ENCODE measurements at regions not wholly inside any gene's neighbourhood (a gene's known extent, or its start where the extent isn't known, plus 50 kb on each side); places are given as distances from the start of the nearest gene placed in this dataset.

DNA sequence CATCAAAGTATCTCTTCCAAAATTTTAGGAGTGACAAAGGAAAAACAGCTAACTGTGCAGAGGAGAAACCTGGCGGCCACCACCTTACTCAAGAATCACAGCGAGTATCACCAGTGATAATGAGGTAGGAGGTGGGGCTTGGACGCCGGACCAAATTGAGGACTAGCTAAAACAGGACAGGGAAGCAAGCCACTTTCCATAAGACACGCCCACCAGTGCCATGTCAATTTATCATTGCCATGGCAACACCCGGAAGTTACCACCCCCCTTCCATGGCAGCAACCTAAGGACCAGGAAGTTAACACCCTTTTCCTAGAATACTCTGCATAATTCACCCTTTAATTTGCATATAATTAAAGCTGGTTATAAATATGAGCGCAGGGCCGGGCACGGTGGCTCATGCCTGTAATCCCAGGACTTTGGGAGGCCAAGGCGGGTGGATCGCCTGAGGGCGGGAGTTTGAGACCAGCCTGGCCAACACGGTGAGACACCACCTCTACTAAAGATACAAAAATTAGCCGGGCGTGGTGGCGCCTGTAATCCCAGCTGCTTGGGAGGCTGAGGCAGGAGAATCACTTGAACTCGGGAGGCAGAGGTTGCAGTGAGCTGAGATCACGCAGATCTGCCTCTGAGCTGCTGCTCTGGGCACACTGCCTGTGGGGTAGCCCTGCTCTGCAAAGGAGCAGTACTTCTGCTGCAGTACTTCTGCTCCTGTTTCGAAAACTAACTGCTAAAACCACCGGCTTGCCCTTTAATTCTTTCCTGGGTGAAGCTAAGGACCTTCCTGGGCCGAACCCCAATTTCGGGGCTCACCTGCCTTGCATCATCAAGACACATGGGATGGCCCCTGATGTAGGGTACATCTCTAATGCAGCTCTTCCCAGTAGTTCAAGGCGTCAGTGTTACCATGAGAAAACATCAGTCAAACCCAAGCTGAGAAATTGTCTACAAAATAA is 116.7 kb downstream of the HMX1 start:
- no peak for DNase-seq

DNA sequence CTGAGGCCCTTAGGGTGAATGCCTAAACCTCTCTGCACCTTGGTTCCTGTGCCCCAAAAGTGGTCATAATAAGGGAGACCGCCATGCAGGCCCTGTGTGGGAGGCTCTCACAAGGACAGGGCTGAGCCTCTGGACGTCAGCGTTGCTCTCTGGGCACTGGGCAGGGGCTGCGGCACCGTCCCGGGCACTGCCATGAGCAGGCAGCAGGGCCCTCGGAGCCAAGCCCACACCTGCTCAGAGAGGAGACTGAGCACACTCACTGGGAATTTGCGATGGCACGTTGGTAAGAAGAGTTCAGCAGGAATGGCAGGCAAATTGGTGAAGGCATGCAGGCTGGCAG is 123.4 kb downstream of the HMX1 start:
- no peak for DNase-seq

DNA sequence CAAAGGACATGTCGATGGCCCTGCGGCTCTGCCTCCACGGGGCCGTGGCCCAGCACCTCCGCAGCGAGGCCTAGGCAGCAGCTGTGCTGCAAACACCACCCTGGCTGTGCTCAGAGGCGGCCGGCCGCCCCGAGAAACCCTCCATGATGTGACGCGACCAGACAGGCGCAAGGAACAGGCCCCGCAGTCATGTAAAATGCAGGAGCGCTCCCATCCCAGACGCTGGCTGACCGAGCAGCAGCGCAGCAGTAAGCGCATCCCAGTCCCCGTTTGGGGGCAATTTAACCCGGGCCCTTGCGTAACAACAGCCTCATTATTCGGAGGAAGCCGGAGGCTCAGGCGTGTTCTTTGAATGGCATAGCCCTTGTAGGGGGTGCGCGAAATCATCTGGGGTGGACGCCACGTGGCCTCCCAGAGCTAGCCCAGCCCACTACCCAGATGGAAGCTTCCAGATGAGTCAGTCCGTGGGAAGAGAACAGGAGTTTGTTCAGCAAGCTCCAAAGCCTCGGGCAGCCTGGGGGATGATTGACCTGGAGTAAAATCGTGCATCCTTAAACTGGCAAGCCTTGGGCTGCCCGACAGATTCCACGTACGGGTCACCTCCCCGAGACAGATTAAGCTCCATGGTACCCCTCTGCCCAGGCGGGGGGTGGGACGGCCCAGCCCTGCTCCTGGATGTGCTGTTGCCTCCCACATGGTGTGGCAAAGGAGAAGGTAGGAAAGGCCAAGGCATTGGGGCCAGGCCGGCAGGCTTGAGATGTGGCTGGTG is 124.0 kb downstream of the HMX1 start:
- DNase-seq, result no peak

DNA sequence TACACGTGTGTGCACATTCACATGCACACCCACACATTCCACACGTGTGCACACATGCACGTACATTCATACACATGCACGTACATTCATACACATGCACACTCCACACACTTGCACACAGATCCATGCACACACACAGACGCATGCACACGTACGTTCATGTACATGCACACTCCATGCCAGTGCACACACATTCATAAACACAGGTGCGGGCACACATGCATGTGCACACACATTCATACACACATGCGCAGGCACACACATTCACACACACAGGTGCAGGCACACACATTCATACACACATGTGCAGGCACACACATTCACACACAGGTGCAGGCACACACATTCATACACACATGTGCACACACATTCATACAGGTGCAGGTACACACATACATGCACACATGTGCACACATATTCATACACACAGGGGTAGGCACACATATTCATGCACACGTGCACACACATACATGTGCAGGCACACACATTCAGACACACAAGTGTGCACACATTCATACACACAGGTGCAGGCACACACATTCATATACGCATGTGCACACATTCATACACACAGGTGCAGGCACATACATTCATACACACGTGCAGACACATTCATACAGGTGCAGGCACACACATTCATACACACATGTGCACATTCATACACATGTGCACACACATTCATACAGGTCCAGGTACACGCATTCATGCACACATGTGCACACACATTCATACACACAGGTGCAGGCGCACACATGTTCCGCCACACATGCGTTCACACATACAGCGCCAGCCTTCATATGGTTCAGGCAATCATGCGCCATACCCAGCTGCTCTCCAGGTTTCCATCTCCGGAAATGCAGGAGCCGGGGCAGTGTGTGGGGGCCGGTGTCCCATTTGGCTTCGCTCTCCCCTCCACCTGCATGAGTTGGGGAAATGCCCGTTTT is 124.8 kb downstream of the HMX1 start:
- no peak for DNase-seq

DNA sequence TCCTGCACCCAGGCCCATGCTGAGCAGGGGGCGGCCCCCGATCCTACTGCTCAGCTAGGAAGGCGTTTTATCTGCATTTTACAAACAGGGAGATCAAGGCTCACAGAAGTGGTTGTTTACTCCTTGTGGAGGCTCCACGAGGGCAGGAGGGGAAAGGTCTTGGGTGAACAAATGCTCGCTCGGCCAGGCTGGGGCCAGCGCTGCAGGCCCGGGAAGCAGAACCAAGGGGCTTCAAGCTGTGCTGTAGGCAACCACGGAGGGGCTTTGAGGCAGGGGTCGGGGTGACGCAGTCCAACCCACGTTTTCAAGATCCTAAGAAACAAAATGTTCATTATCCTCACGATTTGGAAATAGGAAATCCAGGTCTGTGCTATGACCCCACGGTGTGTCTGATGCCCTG is 125.8 kb downstream of the HMX1 start:
- DNase-seq, result no peak

DNA sequence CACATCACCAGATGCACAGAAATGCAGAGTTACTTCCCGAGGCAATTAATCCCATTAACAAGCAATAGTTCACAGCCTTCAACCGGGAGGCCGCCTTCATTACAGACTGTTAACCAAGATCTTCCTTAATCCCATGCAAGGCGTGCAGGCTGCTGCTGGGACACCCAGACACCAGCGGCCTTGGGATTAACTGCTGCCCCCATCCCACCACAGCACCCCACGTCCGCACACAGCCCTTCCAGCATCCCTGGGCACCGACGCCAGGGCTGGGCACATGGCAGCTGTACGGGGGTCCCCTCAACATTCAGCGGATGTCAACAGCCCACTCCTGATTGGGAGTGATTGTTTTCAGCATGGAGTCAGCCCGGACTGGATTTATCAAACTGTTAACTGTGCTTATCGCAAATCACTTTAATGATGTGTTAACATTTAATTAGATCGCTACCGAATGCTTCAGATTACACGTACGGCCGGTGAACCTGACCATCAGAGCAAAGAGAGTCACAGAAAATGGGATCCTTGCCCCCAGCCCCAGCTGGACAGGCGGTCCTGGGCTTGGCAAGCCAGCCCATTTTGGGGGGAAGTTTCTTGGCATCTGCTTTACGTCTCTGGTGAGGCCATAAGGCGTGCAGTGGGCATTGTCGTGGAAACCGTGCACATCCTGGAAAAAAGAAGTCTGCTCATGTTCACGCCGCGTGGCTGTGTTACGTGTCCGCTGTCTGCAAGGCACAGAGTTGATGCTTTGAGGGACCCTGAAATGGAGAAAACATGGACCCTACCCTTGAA is 126.4 kb downstream of the HMX1 start:
- no peak for DNase-seq

DNA sequence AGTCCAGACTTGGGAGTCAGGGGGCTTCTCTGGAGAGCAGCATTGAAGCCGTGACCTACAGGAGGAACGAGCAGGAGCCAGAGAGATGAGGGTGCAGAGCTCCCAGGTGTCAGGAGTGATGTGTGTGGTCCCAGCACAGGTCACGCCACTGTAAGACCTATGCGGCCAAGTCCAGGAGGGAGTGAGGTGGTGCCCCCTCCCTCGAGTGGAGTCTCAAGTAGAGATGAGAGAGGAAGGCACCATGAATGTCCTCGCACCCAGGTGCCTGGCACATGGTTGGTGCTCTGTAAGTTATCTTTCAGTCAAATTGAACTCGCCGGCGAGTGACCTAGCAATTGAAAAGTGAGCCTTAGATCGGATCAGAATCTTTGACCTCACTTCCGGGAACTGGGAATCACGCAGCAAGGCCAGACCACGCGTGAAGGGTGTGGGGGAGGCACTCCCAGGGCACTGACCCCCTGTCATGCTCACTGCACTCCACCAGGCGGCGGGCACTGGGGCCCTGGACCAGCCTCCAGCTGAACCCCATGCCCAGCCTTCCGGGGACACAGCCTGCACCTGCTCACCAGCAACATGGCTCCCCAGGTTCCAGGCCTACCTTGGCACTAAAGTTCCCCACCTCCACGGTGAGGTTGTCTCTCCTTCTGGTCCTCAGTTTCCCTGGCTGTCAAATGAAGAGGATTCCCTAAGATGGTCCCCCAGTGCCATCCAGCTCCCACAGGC is 127.4 kb downstream of the HMX1 start:
- no peak for DNase-seq

DNA sequence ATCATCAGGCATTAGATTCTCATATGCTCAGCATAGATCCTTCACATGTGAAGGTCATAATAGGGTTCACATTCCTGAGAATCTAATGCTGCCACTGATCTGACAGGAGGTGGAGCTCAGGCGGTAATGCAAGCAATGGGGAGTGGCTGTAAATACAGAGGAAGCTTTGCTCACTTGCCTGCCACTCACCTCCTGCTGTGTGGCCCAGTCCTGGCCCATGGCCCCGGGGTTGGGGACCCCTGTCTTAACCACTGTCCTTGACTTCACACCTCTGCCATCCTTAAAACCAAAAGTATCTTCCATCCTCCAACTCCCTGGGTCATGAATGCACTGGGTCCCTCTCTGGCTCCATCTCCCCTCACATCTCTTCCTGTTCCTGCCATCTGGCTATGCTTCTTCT is 129.1 kb downstream of the HMX1 start:
- DNase-seq, result no peak

DNA sequence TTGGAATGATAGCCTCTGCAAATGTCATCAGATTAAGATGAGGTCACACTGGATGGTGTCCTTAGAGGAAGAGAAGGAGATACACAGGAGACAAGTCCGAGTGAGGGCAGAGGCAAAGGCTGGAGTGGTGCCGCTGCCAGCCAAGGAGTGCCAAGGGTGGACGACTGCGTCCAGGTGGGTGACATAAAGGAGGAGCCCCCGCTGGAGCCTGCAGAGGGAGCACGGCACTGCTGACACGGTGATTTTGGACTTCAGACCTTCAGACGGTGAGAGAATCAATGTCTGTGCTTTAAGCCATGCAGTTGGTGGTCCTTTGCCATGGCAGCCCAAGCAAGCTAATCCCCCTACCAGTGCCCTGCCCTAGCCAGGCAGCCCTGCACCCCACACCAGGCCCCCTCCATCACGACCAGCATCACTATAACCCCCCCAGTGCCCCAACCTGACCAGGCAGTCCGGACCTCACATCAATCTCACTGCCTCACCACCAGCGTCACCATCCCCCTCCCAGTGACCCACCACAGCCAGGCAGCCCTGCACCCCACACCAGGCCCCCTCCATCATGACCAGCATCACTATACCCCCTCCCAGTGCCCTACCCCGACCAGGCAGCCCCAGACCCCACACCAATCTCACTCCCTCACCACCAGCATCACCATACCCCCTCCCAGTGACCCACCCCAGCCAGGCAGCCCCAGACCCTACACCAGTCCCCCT is 130.0 kb downstream of the HMX1 start:
- DNase-seq, result no peak

DNA sequence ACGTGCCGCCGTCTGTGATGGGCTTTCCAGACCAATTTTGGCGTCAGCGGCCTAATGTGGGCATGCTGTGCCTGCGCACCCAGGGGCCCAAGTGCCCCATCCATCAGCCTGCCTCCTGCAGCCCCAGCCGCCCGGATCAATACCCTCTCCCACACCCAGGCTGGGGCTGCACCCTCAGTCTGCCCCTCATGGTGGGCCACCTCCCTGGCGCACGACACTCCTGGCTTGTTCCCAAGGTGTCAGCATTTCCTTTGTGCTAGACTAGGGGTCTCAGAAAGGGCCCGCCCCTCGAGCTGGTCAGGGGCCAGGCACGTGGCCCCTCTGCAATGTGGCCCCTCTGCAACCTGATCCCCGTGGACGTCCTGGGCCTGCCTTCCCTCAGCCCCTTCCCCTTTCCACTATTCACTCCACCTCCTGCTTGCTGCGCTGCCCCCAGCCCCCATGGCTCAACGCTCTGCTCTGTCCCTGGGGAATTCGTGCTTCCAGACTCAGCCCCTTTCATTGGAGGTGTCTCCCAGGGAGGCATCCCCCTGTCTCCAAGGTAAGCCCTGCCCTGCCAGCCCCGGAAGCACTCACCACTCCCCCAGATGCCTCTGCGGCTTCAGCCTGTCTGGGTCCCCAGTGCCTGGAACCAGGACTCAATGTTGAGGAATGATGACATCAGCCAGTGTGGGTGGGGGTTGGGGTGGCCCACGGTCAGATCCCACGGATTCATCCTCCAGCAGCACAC is 130.8 kb downstream of the HMX1 start:
- no peak for DNase-seq

DNA sequence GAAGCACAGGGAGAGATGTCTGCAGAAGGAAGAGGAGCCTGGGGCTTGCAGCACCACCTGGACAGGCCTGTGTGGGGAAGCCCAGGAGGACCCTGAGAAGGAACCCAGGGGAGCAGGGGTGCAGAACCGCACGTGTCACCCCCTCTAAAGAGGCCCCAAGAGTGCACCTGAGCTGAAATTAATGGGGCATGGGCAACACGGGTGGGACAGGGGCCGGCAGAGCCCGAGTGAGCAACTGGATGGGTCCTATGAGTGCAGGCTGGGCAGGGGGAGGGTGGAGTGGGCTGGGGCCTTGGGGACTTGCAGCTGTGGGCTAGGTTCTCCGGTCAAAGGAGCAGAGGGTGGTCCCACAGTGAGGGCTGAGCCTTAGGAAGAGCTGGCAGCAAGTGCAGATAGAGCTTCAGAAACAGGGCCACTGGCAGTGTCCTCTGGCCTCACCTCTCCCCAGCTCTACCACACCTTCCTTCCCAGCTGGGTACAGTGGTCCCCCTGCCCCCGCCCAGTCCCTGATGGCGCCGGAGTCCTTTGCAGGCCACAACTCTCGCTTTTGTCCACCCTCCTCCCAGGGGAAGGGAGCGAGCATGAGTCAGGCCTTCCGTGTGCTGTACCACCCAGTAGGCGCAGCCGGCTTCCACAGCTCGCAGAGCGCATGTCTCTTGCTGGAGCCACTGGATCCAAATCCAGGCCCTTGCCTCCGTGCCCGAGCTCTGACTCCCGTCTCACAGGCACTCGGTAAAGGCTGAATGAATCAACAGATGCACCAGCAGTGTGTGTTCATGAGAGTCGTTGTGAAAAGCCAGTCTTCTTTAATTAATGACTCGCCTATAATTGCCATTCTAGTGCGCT is 131.6 kb downstream of the HMX1 start:
- no peak for DNase-seq

DNA sequence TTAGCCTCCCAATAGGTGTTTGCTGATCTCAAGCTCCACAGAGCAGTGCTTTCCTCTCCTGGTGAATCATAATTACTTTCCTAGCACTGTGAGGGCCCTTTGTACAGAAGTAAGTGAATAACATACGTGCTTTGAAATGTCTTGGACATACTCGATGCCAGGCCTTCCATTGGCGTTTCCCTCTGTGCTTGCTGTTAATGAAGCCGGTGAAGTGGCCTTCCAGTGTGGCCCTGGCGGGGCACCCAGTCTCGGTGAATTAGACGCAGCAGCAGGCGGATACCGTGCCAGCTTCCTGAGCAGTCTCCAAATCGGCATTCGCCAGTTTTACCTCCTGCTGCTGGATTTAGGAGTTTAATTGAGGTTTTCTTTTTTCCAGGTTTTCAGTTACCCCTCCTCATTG is 132.3 kb downstream of the HMX1 start:
- DNase-seq, result no peak

DNA sequence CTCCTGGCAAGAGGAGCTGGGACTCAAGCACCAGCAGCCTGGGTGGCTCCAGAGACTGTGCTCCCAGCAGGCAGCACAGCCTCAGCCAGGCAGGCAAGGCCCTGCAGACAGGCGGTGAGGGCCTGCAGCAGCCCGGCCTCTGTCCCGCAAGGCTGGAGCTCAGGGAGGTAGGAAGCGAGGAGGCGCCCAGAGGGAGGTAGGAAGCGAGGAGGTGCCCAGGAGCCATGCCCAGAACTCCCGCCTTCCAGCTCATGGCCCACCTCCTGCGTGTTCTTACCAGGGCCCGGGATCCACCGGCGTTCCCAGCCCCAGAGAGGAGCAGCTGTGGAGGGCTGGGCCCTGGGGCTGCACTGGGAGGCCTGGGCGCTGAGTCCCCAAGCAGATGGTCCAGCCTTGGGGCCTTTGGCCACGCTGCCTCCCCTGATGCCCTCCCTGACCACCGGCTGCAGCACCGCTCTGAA is 133.1 kb downstream of the HMX1 start:
- no peak for DNase-seq

DNA sequence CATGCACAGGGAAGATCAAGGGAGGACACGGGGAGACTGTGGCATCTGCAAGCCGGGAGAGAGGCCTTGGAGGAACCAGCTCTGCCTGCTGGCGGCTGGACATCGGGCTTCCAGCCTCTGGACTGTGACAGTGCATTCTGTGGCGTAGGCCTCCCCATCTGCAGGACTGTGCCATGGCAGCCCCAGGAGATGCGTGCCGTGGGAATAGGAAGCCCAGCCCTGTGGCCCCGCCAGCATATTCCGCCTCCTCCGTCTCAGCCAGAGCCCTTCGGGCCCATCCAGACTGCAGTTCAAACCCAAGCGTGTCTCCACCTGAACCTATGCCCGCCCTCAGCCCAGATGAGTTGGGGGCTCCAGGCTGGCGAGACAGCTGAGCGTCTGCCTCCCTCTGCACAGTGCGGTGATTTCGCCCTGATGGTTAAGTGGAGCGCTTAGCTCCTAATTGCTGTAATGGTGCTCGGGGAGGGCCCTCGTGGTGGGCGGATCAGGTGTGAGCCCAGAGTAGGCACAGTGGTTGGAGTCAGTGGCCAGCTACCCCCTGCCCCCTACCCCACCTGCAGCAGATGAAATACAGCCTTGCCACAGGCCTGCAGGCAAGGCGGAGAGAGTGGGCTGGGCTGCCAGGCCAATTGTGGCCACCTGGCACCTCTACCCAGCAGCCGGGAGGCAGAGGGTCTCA is 133.9 kb downstream of the HMX1 start:
- no peak for DNase-seq

DNA sequence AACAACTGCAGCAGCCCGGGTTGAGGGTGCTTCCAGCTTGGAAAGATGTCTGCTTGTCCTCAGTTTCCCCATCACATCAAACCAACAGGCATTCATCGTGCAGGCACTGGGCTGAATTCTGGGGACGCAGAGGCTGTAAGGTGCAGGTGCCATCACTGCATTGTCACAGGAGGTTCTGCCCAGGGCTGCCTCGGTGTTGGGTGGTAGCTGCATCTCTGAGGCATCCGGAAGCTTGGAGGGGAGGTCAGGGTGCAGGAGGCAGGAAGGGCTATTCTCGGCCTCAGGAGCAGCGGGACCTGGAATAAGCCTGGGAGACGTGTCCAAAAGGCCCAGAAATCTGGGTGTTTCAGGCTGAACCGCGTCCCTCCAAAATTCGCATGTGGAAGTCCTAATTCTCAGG is 134.6 kb downstream of the HMX1 start:
- no peak for DNase-seq

DNA sequence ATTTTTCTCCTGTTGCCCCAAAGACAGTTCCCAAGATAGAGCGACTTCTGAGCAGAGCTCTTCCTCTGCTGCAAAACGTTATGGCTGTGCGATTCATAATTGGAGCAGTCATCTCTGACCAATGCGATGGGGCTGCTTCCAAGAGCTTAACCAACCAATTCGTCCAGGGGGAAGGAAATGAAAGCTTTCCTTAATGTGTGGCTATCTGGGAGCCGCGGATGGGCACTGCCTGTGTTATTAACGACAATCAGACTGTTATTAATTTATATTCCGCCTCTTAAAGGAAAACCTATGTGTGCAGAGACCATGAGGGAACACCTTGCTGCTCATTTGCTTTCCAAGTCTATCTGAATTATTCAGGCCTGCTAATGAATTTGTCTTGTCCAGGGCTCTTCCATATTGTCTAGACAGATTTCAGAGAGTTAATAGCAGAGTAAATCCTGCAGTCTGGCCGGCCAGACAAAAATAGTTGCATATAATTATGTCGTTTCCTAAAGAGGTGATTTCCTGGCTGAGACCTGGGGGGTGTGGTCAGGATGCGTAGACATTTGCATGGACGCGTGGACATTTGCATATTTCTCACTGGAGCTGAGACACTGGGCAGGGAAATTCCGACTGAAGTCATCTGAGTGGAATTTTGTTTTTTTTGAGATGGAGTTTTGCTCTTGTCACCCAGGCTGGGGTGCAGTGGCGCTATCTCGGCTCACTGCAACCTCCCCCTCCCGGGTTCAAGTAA is 135.4 kb downstream of the HMX1 start:
- no peak for DNase-seq

DNA sequence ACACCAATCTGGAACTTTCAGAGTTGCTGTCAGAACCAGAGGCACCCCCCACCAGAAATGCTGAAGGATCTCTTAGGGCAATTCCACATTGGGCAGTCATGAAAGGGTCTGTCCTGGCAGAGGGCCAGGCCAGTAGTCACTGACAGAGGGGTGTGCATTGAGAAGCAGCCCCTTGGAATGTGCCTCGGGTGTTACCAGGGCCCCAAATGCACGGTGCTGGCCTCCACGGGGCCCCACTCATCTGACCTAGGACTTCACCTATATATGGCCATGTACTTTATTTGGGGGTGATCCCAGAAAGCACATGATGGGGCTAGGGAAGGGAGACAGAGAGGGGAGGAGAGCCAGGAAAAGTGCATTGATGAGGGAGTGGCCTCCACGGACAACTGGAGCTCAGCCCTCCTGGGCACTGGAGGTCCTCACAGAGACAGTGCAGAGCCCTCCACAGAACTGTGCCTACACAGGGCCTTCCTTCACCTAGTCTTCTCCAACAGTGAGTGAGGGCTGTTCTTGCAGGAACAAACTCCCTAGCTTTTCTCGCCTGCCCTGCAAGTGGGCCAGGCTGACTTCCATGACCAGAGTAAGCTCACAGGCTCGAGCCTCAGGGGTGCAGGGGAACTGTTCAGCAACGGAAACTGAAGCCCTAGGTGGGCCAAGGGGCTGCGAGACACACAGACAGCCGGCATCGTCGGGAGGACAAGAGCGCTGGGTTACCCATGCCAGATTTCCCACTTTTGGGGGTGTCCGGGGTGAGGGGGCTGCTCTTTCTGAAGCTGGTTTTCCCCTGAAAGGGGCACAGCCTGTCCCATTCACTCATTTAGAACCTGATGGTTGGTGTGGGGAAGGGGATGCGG is 136.2 kb downstream of the HMX1 start:
- no peak for DNase-seq

All from activated CD4-positive, alpha-beta T cell treated with anti-CD3 and anti-CD28 coated beads for 48 hours (primary cell).